C1 segment of cervical spinal cord (tissue), 14 donors: ENCODE measurements at regions not wholly inside any gene's neighbourhood (a gene's known extent, or its start where the extent isn't known, plus 50 kb on each side); places are given as distances from the start of the nearest gene placed in this dataset.
A peak's percentile ranks its signal among the peaks of the same experiment; 100 is the strongest.

ENCODE experiments used
- DNase-seq, 14 donors: peaks; one replicate each; lab custom pipeline; 2025; lab: John Stamatoyannopoulos, UW

DNA sequence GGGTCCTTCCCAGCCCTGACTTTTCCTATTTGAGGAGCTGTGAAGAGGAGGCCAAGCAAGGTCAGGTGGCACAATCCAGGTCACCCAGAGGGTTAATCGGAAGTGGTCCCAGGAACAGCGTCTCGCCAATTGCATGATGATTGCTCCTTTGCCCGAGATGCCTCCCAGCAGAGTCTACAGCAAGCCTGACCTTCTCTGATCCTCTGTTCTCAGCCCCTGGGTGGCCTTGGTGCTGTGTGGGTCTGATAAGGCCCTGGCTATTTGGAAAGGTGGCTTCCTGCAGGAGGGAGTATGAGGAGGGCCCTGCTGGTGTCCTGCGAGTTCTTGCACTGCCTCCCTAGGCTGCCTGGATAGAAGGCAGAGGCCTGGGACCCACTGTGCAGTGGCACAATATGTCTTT is 116.2 kb downstream of the FOXD2 start:
- DNase-seq = peak in 2 of 14 donors; percentile 15

GRCh38 chr1:47554901-47555300 is 117.1 kb downstream of the FOXD2 start:
- no peak for DNase-seq

DNA sequence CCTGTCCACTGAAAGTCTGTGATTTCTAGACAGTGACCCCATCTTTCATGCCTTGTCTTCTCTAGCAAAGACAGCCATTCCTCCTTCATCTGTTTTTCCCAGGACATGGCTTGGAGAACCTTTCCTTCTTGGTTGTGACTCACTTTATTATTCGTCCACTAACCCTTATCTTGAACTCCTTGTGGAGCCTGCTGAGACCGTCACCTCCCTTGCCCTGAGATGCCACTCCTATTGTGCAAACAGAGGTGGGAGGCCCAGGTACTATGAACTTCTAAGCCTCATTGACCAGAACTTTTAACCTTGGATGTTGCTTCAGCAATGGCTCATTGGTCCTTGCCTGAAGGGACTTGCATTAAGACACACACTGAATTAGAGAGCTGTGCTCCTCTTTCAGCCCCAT is 117.5 kb downstream of the FOXD2 start:
- DNase-seq = no peak

GRCh38 chr1:47555841-47556560 is 118.2 kb downstream of the FOXD2 start:
- no peak for DNase-seq

- DNase-seq = no peak
Observed at GRCh38 chr1:47557066-47557465, 119.2 kb downstream of the FOXD2 start.

DNA sequence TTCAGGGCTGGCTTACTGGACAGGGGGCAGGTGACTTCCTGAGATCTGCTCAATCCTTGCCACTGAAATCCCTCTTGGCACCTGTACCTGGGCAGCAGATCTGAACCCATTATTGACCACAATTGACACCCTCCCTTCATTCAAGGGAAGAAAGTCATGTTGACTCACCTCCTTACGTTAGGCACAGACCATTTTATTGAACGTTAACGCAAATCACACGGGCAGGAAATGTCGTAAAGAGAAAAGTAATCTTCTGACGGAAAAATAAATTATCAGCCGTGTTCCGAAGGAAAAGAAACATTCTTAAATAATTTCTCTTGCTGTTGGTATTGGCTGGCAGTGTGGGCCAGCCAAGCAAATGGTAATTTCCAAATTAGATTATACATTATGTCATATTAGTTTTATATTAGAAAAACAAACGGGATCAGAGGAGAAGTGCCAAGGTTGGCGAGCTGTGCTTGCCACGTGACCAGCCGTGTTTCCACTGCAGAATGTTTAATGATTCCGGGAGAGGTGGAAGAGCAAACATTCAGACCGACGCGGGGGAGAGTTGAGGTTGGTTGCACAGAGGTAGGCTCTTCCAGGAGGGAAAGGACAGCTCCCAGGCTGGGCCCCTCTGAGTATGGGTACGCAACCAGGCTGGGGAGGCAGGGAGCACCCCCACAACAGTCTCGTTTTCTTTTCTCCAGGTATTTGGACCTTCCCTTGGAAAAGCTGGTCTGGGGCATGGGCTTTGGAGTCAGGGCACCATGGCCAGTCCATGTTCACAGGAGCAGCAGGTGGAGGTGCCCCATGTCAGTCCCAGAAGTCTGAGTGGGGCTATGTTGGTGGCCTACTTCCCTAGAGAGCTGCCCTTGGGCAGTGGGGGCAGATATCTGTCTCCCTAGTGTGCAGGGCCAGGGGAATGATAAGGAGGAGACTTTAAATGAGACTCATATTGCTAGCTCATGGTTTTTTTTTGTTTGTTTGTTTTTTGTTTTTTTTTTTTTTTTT is 121.1 kb downstream of the FOXD2 start:
- no peak for DNase-seq

DNA sequence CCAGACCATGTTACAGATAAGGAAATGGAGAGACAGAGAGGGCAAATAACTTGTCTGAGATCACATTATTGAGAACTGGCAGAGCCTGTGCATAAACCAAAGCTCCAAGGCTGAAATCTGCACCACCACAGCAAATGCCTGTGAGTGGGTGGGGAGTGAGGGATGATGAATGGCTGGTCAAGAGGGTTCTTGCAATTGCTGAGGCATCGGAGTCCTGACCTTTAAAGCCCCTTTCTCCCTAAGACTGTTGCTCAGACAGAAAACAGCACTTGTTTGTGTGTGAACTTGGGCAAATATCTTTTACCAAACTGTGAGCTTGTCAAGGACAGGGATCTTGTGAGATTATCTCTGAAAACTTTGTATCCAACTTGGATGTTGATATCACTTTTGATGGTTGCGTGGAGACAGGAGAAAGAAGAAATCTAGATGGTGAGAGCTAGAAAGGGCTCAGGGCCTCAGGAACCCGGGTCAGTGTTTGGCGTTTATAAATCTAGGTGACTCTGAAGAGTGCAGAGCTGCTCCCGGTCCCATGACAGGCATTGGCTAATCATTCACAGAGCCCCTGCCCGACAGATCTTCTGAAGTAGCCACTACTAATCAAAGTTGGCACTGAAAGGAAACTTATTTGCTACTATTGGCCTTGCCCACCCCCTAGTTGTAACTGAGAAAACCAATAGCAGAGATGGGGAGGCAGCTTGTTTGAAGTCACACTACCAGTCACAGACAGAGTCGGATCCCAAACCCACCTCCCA is 122.3 kb downstream of the FOXD2 start:
- DNase-seq = no peak

- no peak for DNase-seq
Observed at GRCh38 chr1:47561523-47562007, 123.7 kb downstream of the FOXD2 start.

GRCh38 chr1:47562147-47562546 is 124.3 kb downstream of the FOXD2 start:
- DNase-seq = no peak

- DNase-seq = no peak
Observed at GRCh38 chr1:47562799-47563198, 125.0 kb downstream of the FOXD2 start.

DNA sequence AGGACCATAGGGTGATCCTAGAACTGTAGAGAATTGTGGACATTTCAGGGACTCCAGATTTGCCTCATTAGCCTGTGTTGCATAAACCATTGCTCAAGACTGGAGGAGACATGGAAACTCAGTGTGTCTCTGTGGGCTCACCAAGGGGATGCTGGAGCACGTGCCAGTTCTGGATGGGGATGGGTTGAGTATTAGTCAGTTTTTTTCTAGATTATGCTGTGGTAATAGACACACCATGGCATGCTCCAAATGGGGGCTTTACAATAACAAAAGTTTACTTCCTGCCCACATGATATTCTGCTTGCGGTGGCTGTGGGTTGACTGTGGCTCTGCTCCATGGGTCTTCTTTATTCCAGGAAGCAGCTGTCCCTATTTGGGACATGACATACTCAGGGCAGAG is 125.4 kb downstream of the FOXD2 start:
- no peak for DNase-seq

GRCh38 chr1:47564570-47564969 is 126.7 kb downstream of the FOXD2 start:
- no peak for DNase-seq

DNA sequence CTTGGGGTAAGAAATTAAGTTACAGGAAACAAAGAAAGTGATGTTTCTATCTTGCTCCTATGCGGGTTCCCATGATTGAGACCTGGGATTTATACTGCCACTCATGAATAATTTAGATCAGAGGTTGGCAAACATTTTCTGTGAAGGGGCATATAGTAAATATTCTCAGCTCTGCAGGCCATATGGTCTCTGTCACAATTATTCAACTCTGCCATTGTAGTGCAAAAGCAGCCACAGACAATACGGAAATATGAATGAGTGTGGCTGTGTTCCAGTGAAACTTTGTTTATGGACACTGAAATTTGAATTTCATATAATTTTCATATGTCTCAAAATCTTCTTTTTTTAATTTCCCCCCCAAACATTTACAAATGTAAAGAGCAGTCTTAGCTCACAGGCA is 127.2 kb downstream of the FOXD2 start:
- no peak for DNase-seq

DNA sequence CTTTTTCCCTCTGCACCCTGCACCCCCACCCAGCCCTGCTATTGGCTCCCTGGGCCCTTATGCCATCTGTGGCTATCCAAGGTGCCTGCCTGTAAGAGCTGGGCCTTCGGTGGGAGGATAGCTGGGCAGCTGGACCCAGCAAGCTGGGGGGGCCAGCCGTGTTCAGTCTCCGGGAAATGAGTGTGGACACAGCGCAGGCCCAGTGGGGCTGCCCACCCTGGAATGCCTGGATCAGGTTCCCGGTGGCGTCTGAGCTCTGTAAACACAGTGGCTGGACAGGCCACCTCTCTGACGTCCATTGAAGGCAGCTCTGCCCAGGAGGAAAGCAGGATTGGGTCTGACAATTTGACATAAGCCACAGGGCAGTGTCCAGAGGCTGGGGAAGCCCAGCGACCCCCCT is 127.8 kb downstream of the FOXD2 start:
- no peak for DNase-seq

DNA sequence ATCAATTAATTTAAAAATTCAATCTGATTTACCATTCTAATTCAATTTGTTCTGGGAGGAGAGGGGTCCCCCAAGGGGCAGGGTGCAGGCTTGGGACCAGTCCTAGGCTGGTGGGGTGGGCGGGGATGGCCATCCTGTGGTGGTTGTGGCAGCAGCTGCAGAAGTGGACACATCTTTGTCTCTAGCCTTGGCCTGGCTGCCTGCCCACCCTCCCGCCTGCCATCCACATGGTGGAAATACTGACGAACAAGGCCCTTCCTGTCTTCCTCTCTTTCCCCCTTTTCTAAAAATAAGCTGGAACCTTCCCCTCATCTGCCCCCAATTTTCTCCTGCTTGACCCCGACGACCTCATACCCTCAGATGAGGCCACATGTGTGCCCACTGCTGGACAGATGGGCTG is 130.9 kb downstream of the FOXD2 start:
- peak in 11 of 14 donors; percentile 12 to 70 (median 27) for DNase-seq

DNA sequence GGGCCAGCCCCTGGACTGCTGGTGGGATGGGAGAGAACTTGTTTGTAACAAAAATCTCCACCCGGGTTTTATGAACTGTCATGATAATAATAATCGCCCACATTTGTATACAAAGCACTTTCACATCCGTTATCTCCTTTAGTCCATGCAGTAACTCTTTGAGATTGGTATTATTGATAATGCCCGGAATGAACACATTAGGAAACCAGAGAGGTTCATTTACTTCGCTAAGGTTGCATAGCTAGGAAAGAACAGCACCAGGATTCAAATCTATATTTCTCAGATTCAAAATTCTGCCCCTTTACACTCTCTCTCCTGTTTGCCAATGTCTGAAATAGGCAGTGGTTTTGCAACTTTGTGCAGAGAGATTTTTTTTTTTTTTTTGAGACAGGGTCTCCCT is 131.4 kb downstream of the FOXD2 start:
- no peak for DNase-seq

GRCh38 chr1:47569681-47570470 is 132.0 kb downstream of the FOXD2 start:
- DNase-seq = no peak

DNA sequence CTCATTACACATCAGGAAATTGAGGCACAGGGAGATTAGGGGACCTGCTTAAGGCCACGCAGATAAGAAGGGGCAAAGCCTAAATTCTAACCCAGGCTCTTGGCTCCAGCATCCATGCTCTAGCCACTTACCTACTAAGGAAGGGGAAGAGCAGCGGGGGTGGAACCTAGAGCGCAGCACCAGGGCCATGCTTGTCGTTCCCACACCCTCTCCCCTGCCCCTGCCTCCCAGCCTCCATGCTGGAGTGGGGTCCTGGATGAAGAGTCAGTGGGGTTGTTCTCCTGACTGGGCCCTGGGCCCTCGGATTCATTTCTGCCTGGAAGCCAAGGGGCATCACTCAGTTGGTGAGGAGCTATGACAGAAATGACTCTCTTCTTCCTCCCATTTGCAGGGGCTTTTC is 133.3 kb downstream of the FOXD2 start:
- no peak for DNase-seq

DNA sequence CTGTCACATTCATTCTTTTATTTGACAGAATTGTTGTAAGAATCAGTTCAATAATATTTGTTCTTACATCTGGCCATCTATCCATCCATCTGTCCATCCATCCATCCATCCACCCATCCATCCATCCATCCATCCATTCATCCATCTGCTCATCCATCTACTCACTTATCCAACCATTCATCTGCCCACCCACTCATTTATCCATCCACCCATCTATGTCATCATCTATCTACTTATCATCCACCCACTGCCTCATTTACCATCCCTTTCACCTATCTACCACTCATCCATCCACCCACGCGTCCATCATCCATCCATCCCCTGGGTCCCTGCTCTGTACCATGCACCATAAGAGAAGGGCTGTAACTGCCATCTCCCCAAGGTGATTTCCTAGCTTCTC is 134.1 kb downstream of the FOXD2 start:
- DNase-seq = no peak

DNA sequence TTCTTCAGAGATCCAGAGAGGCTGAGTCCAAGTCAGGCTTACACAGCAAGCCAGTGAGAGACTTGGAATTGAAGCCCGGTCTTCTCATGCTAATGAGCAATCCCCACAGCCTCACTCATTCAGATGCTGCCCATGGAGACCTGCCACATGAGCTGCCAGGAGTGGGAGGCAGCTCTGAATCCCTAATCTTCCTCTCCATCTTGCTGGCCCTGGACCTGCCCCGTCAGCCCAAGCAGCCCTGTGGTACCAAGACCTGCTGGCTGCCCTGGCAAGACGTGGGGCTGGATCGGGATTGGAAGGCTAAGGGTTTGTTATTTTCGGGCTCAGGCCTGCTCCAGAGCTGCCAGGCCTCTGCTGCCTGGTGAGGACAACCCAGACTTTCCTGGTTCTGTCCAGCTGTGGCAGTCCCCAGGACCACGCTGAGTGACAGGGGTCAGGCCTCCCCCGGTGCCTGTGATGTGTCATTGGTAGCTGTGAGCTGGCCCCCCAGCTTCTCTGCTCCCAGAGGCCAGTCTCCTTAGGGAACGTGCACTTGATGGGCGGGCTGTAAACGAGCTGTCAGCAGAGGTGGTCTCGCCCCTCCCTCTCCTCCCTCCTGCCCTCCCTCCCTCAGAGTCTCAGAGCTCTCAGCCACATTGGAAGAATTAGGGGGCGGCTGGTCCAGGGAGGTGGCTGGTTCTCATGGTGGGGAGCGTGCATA is 135.0 kb downstream of the FOXD2 start:
- DNase-seq = peak in 10 of 14 donors; percentile 15 to 77 (median 45)
